ENCODE measurements at regions not wholly inside any gene's neighbourhood (a gene's known extent, or its start where the extent isn't known, plus 50 kb on each side); places are given as distances from the start of the nearest gene placed in this dataset.

GRCh38 chr2:151043484-151043883 lies 218.2 kb downstream of the RBM43 start:
- no peak for TF ChIP-seq YY1 (tag by site-specific recombination; IDR thresholded peaks at IDR 0.05)
- peak; percentile 38; the same call in 1 of the 2 replicates for TF ChIP-seq TRIM28 (IDR thresholded peaks at IDR 0.05; ENCODE audit: borderline replicate concordance, low read length)
- TF ChIP-seq, protein P1, sequence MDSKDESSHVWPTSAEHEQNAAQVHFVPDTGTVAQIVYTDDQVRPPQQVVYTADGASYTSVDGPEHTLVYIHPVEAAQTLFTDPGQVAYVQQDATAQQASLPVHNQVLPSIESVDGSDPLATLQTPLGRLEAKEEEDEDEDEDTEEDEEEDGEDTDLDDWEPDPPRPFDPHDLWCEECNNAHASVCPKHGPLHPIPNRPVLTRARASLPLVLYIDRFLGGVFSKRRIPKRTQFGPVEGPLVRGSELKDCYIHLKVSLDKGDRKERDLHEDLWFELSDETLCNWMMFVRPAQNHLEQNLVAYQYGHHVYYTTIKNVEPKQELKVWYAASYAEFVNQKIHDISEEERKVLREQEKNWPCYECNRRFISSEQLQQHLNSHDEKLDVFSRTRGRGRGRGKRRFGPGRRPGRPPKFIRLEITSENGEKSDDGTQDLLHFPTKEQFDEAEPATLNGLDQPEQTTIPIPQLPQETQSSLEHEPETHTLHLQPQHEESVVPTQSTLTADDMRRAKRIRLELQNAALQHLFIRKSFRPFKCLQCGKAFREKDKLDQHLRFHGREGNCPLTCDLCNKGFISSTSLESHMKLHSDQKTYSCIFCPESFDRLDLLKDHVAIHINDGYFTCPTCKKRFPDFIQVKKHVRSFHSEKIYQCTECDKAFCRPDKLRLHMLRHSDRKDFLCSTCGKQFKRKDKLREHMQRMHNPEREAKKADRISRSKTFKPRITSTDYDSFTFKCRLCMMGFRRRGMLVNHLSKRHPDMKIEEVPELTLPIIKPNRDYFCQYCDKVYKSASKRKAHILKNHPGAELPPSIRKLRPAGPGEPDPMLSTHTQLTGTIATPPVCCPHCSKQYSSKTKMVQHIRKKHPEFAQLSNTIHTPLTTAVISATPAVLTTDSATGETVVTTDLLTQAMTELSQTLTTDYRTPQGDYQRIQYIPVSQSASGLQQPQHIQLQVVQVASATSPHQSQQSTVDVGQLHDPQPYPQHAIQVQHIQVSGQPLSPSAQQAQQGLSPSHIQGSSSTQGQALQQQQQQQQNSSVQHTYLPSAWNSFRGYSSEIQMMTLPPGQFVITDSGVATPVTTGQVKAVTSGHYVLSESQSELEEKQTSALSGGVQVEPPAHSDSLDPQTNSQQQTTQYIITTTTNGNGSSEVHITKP (tag by site-specific recombination; IDR thresholded peaks at IDR 0.05): 0 out of 2 replicates have a peak, but pooled peaks have one; percentile 24
- TF ChIP-seq ZFHX2 (tag by site-specific recombination; conservative IDR thresholded peaks at IDR 0.05): peak; percentile 22; the same call in 1 of the 2 replicates
- TF ChIP-seq ZNF366 (tag by site-specific recombination; conservative IDR thresholded peaks at IDR 0.05): 0 out of 2 replicates have a peak, but pooled peaks have one; percentile 14
- TF ChIP-seq ZNF561 (tag by site-specific recombination; IDR thresholded peaks at IDR 0.05; ENCODE audit: borderline replicate concordance): no peak
- peak; percentile 37 for TF ChIP-seq SETDB1 (IDR thresholded peaks at IDR 0.05; ENCODE audit: insufficient read length, low read length)
- Histone ChIP-seq H3K4me3 (ENCODE audit: low read depth, low read length) (no peak overlapping the region), H3K4me1 (ENCODE audit: control insufficient read depth, insufficient read depth, low read length) (0 out of 2 replicates have a peak, but pooled peaks cover 5% of the 10 kb centered on the region), H3K27ac (ENCODE audit: extremely low read depth, low read depth, low read length) (no peak overlapping the region), H3K9me3 (ENCODE audit: control insufficient read depth, insufficient read depth, low read depth, low read length) (no peaks in the 10 kb centered on the region), H3K36me3 (ENCODE audit: control insufficient read depth in 2 of 2, insufficient read depth in 1 of 2, low read length in 2 of 2) (no peaks in the 10 kb centered on the region)
- ChIA-PET CTCF (no interaction called here), POLR2A (no interaction called here)

GRCh38 chr2:151042964-151043363 lies 218.7 kb downstream of the RBM43 start:
- H3K9me3 ChIP-seq (ENCODE audit: control insufficient read depth, insufficient read depth, low read depth, low read length): no peaks in the 10 kb centered on the region
- no peak overlapping the region for H3K27ac ChIP-seq (ENCODE audit: extremely low read depth, low read depth, low read length)
- ChIA-PET POLR2A (no interaction called here), CTCF (no interaction called here)
- H3K36me3 ChIP-seq (ENCODE audit: control insufficient read depth in 2 of 2, insufficient read depth in 1 of 2, low read length in 2 of 2): no peaks in the 10 kb centered on the region
- H3K4me1 ChIP-seq (ENCODE audit: control insufficient read depth, insufficient read depth, low read length): 0 out of 2 replicates have a peak, but pooled peaks cover 5% of the 10 kb centered on the region
- H3K4me3 ChIP-seq (ENCODE audit: low read depth, low read length): no peak overlapping the region
- TF ChIP-seq ZNF311 (tag by site-specific recombination; IDR thresholded peaks at IDR 0.05; ENCODE audit: borderline replicate concordance) (no peak), SCRT2 (tag by site-specific recombination; IDR thresholded peaks at IDR 0.05) (no peak), ZBTB1 (tag by site-specific recombination; IDR thresholded peaks at IDR 0.05) (no peak), ZFP69B (tag by site-specific recombination; IDR thresholded peaks at IDR 0.05) (no peak), ZNF529 (tag by site-specific recombination; IDR thresholded peaks at IDR 0.05; ENCODE audit: insufficient replicate concordance) (no peak), ZNF654 (tag by site-specific recombination; IDR thresholded peaks at IDR 0.05; ENCODE audit: low read depth) (no peak), ZNF830 (tag by site-specific recombination; IDR thresholded peaks at IDR 0.05; ENCODE audit: low read depth) (no peak), ZSCAN16 (tag by site-specific recombination; IDR thresholded peaks at IDR 0.05) (no peak), REST (tag by site-specific recombination; IDR thresholded peaks at IDR 0.05) (no peak)

Data from HEK293 (cell line).